ENCODE measurements at regions not wholly inside any gene's neighbourhood (a gene's known extent, or its start where the extent isn't known, plus 50 kb on each side); places are given as distances from the start of the nearest gene placed in this dataset.

- DNase-seq: no peak
Observed at GRCh38 chr2:23128684-23129292, 256.2 kb upstream of the KLHL29 start.

DNA sequence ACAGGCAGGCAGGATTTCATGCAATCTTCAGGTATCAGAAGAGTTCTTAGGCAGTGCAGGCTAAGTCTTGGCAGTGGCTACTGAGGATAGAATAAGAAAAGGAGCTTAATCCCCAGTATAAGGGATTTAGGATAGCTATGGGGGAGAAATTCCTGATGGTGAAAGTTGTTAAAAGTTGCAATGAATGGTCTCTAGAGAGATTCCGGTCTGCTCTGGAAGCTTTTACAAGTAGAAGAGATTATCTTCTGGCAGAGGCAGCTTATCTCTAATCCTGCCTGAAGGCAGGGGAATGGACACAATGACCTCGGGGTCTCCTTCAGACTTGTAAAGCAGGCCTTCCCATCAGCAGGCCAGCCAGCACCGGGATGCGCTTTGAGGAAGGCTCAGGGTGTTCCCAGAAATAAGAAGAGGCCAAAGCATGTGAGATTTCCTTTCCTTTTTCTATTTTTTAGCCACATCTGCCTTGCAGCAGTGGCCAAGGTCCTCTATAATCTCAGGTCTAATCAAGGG is 253.9 kb upstream of the KLHL29 start:
- no peak for DNase-seq

DNA sequence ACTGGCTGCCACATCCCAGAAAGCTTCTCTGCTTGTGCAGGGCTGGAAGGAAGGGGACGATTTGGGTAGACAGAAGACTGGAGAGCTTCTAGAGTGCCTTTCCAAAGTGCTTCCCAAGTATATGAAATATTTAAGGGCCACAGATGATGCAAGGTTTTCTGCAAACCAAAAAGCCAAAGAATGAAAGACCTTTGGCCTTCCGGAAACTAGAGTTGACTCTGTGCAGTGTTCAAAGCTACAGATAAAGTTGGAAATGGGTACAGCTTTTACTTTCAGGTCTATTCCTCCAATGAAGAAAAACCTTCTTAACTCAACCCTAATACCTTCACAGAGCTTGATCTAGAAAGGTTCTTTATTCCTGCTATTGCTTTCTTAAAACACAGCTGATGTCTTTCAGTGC is 253.0 kb upstream of the KLHL29 start:
- DNase-seq: no peak

DNA sequence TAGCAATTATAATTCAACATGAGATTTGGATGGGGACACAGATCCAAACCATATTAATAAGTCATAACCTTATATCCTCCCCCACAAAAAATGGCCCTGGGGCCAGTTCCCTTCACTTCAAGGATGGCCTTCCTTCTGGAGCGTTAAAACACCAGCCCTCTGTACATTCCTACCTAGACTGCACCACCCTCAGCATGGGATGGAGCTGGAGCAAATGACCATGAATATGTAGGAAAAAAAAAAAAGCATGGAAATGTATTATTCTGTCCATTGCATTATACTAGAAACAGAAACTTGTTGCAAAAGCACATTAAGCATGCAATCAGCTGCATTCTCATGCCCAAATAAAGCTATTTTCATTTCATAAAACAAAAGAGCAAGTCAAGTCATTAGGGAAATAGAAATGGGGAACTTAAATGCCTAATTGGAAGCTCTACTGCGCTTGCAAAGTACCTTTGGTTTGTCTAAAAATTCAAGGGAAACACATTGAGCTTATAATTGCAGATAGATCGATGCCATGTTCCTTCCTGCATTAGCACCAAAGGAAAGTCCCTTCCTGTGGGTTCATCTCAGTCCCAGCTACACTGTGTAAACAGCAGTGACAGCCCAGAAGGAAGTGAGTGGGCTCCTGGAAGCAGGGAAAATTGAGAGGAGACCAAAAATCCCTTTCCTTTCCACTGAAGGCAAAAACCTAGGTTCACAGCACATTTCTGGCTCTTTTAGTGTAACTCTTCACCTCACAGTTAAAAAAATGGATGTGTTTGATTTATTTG is 252.0 kb upstream of the KLHL29 start:
- no peak for DNase-seq

GRCh38 chr2:23134726-23135125 is 250.3 kb upstream of the KLHL29 start:
- no peak for DNase-seq

- DNase-seq: no peak
Observed at GRCh38 chr2:23135481-23136100, 249.4 kb upstream of the KLHL29 start.

DNA sequence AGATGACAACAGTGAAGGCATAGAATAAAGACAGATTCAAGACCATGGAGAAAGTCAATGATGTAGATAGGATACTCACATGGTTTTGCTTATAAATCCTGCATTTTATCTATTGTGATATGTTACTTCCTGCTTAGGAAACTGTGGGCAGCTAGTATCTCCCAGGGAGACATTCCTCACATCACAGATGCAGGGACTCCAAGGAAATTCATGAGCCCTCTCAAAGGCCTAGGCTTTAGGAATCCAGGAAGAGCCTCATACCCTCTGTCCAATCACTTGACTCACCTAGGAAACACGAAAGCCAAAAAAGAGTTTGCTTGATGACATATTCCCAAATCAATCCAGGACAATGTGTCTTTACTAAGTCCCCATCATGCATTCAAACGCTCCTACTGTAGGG is 247.8 kb upstream of the KLHL29 start:
- DNase-seq: no peak

DNA sequence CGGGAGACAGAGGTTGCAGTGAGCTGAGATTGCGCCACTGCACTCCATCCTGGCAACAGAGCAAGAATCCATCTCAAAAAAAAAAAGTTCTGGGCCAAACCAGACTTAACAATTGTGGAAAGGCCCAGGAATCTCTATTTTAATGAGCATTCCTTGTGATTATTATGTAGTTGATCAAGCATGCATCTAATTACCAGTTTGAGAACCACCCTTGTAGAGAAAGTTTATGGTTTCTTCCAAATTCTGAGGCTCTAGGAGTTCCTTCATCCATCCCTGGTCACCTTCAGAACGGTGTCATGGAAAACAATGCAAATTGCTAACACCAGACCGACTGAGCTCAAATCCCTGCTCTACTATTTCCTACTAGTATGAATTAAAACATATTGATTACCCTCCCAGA is 246.3 kb upstream of the KLHL29 start:
- DNase-seq: no peak

GRCh38 chr2:23145460-23145859 is 239.5 kb upstream of the KLHL29 start:
- no peak for DNase-seq

DNA sequence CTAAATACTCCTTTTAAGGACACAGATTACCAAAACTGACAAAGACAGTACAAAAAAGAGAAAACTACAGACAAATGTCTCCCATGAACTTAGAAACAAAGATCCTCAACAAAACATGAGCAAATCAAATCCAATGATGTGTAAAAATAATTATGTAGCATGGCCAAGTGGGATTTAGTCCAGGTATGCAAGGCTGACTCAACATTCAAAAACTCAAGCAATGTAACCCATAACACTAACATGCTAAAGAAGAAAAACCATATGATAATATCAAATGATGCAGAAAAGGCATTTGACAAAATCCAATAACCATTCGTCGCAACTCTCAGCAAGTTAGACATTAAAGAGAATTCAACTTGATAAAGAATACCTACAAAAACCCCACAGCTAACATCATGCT is 239.0 kb upstream of the KLHL29 start:
- DNase-seq: no peak

GRCh38 chr2:23148342-23148741 is 236.6 kb upstream of the KLHL29 start:
- DNase-seq: no peak

GRCh38 chr2:23149777-23150176 is 235.2 kb upstream of the KLHL29 start:
- no peak for DNase-seq

DNA sequence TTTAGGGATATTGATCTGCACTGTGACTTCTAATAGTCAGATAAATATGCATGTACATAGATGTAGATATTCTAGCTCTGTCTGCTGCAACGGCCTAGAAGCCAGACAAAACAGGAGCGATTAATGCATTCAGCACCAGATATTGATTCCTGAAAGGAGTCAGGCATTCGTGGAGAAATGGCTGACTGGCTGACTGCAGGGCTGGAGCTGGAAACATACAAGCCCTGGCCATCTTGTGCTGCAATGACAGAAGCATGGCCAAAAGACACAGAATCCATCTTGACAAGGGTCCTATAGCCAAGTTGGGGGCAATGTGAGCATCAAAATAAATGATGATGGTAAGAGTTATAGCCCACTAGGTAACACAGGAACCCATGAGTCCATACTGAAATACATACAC is 231.5 kb upstream of the KLHL29 start:
- no peak for DNase-seq

DNA sequence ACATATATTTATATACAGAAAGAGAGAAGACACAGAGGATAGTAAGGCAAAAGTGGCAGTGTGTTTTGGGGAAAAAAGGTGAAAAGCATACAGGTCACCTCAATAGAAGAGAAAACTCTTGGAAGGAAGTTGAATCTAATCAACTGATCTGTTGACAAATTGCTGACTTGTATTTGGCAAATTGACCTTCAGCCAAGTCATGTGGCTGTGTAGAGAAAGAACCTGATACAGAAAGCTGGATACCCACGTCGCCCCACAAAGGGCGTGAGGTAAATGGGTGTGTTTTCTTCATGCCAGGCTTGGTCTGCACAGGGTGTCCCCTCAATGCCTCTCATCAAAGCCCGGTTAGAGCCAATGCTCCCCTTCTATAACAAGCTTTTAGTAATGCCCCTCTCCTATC is 230.0 kb upstream of the KLHL29 start:
- no peak for DNase-seq

GRCh38 chr2:23157812-23158211 is 227.2 kb upstream of the KLHL29 start:
- no peak for DNase-seq

GRCh38 chr2:23158306-23158705 is 226.7 kb upstream of the KLHL29 start:
- no peak for DNase-seq

- DNase-seq: no peak
Observed at GRCh38 chr2:23159746-23160405, 225.1 kb upstream of the KLHL29 start.

DNA sequence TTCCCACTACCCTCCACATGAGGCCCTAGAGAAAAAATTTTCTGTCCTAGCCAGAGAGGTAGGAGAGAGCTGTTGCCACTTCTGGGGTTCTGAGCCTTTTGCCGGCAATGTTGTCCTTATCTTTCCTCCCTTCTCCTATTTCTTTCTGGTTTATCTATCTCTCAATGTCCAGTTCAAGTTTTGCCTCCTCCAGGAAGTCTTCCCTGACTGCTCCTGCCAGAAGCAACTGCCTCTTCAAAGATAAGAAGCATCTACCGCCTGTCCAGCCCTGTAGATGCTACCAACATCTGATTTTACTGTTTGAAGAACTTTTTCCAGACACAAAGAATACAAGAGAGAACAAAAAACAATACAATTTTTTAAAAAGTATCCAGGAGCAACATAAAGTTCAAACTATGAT is 220.8 kb upstream of the KLHL29 start:
- DNase-seq: no peak

GRCh38 chr2:23169896-23170295 is 215.1 kb upstream of the KLHL29 start:
- DNase-seq: no peak

GRCh38 chr2:23171108-23171507 is 213.9 kb upstream of the KLHL29 start:
- no peak for DNase-seq

- DNase-seq: no peak
Observed at GRCh38 chr2:23178396-23178795, 206.6 kb upstream of the KLHL29 start.

DNA sequence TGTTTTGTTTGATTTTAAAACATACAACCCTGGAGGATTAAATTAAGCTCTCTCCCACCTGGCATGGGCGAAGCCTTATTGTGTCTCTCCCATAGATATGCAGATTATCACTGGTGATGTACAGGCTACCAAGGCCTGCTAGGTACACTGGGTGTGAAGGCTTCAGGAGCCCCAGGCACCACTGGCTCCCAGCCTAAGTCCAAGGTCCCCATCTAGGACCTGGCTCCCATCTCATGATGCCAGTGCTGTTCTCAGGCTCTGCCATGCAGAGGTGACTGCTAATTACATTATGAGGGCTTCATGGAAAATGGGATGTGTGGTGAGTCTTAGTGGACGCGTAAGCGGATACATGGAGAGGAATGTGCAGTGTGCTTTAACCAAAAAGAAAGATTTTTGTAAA is 201.2 kb upstream of the KLHL29 start:
- DNase-seq: no peak

DNA sequence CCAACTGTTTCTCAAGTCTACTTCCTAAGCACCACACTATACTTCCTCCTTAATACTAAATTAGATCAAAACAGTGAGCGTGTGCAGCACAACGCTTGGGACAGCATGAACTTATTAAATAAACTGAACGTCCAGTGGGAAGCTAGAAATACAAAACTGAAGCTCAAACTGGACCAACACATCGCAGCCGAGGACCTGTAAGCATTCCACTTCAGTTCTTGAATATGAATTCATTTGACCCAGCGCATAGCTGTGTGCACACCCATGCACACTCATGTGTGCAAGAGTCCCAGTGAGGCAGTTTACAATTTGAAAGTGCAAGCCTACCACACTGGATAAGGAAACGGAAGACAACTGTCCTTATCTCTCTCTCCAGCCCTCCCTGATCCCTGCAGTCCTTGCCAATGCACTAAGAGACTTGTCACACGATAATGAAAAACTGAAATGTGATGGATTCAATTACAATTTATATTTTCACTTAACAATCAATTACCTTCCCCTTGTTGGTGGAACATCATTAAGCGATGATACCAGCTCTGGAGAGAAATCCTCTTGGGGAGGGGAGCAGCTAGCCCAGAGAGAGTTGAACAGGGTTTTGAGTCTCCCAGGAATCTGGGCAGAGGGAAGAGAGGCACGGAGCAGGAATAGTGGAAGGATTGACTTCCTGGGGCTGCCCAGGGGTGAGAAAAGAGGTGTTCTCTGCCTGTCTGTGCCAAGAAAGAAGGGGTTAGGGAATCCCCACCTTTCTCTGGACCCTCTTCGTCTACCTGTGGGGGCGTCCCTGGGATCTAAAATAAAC is 186.5 kb upstream of the KLHL29 start:
- no peak for DNase-seq
